HG02610 (cell line): ENCODE measurements at regions not wholly inside any gene's neighbourhood (a gene's known extent, or its start where the extent isn't known, plus 50 kb on each side); places are given as distances from the start of the nearest gene placed in this dataset.

Source experiments
- ATAC-seq: cut with Tn5 transposase; IDR thresholded peaks from one replicate; pipeline ENCODE4 v1.9.1; 2021; ENCODE audit warnings: mild to moderate bottlenecking, moderate library complexity; ENCODE audit not compliant: unreplicated experiment

- ATAC-seq, result no peak
Observed at GRCh38 chr5:4212981-4213819, 617.6 kb downstream of the IRX1 start.

GRCh38 chr5:4215143-4215542 is 619.5 kb downstream of the IRX1 start:
- ATAC-seq, result no peak

DNA sequence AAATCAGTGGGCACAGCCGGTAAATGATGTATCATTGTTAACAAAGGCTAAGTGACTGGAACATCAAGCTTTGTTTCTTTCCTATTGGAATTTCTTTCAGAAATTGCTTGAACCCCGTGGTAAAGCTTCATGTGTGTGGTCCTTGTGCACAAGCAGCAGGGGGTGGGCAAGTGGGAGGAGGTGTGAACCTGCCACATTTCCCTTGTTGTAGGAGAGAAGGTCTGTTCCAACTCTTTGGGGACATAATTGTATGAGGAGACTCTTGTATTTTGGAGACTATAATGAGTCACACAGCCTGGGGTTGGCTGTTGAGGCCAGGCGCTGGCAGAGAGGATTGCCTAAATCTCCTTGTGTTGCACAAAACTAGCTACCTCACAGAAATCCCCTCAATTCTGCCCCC is 620.5 kb downstream of the IRX1 start:
- ATAC-seq, result no peak

- no peak for ATAC-seq
Observed at GRCh38 chr5:4220016-4220415, 624.4 kb downstream of the IRX1 start.

- no peak for ATAC-seq
Observed at GRCh38 chr5:4221048-4221447, 625.4 kb downstream of the IRX1 start.

GRCh38 chr5:4222147-4222546 is 626.5 kb downstream of the IRX1 start:
- no peak for ATAC-seq

DNA sequence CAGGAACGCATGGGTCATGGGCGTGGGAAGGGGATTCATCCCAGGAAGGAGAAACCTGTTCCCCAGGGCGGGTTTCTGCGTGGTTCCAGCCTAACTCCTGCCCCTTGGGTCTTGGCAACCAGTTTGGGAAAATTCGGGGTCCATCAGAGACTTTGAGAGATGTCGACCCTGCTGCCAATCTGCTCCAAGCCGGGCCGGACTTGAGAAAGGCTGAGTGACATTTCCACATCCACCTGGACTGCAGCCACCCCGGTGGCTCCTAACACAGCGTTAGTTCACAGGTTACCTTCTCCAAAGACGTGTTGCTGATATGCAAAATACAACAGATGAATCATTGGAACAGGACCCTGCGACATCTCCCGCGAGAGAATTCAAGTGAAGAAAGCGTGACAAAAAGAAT is 627.2 kb downstream of the IRX1 start:
- ATAC-seq, result no peak

DNA sequence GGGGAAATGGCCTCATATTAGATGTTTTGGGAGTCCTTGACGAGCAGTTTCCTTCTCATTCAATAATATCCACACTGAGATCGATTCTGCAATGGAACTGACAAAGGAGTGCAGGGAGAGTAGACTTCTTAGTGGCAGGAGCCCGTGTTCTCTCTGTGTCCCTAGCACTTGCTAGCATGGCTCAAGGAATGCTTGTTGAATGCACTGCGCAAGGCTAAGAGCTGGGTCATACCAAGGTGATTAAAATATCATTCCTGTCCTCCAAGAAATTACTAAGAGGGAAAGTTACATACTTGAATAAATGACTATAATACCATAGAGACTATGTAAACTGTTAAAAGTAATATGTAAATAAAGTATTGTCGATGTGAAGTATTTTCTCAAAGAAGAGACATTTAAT is 630.1 kb downstream of the IRX1 start:
- ATAC-seq, result no peak

DNA sequence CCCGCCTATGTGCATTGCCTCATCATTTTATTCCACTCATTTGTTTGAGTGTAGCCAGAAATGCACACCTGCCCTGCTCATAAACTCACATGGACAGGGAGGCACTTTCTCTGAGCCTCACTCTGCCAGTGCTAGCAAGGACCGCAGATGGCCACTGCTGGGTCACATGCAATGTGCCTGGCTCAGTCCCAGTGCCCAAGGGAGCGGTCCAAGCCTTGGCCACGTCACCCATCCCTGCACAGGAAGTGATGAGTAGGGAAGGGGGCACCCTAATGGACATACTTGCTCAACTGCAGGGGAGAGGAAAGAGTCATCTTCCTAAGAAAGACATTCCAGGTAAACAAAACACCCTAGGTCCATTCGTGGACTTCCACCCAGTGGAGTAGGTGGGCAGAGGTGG is 630.9 kb downstream of the IRX1 start:
- ATAC-seq, result no peak

DNA sequence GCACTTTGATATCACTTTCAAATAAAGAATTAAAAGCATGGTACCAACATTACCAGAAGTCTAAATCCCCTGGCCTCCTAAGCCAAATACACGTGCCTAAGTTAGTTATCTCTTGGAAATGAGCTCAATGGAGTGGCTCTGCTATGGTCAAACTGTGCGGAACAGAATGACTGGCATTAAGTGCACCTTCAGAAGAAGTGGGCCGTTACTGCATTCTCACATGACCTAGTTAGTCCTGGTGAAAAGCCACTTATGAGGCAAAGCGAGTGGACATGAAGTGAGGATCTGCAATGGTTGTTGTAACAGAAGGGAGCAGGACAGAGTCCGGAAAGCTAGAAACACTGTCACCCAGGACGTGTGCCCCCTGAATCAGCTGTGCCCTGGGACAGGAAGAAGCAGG is 633.1 kb downstream of the IRX1 start:
- ATAC-seq, result no peak

GRCh38 chr5:4229414-4230292 is 634.0 kb downstream of the IRX1 start:
- ATAC-seq, result no peak

DNA sequence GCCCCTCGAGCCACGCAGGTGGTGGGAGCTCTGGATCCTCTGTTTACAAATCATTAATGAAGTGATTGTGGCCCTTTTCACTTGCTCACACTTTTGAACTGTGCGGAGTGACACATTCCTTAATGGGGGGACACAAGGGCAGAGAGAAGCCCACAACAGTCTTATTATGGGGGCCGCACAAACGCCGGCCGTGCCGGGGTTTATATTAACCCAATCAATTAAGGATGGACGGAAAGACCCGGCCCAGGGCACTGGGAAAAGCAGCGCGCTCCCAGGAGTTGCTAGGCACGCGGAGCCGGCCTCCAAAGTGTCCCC is 634.8 kb downstream of the IRX1 start:
- ATAC-seq, result no peak

GRCh38 chr5:4230786-4231641 is 635.4 kb downstream of the IRX1 start:
- no peak for ATAC-seq

DNA sequence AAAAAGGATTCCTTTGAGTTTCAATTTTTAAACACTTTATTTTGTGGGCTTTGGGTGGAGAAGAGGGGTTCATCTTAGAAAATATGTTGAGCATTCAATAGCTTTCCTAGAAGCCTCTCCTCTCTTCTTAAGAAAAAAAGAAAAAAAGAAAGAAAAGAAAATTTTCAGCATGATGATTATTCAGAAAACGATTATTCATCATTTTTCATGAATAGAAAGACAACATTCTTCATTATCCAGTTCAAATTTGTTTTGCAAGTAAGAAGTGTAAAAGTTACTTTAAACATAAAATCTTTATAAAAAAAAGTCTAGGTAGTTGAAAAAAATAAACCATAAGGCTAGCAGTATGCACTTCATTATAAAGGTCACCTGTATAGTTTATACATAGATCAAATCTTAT is 636.5 kb downstream of the IRX1 start:
- no peak for ATAC-seq

DNA sequence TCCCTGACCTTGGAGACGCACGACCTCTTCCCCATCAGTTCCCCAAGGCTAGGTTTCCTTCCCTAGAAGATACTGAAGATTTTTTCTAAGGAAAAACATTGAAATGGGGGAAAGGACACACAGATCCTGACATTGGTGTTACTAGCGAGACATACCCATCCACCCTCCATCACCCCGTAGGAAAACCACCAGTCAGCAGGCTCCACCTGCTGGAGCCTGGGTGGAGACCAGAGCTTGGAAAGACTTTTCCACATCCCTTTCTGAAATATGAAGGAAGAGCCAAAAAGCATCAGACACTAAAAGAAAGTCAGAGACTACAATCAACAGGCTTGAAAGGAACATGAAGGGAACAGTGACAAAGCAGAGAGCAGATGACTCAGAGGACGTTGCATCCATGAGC is 638.0 kb downstream of the IRX1 start:
- ATAC-seq, result no peak

DNA sequence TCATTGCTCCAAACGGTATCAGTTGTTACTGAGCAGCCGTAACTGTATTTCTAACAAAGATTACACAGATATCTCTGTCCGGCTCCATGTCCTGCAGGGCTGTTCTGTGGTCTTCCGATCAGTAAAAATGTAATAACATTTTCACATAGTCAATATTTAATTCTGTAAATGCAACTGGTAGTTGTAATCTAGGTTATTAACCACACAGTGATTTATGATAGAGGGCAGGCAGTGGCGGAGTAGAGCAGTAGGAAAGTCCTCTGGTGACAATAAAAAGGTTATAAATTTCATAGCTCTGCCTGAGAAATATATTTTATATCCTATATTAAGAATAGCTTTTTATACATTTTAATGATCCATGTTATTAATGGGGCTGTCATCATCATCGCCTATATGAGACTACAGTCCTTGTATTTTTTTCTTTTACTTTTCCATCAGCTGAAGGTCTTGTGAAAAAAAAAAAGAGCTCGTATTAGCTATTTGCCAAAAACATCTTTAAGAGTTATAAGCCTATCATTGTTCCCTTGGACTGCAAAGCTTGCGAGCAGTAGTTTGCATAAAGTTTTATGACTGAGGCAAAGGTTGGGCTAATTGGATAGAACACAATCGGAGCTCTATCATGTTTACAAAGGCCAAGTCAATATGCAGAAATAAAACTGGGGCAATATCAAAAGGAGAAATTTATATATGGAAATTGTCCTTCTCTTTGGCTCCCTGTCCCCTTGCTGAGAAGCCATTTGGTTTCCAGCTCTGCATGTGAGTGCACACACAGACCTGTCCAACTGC is 648.0 kb downstream of the IRX1 start:
- no peak for ATAC-seq

DNA sequence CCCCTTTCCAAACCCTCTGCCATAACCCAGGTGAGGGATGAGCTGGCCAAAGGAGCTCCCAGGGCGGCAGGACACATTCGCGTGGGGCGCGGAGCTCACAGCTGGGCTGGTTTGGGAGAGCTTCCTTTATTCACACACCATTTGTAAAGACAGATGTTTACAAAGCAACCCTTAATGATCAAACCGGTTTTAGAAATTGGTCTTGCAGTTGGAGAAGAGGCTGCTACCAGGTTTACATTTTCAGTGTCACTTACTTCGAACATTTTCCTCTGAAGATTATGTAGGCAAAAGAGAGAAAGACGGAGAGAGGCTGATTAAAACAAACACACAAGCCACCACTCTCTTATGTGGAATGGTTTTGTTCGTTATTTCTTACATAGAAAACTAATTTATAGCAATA is 648.7 kb downstream of the IRX1 start:
- no peak for ATAC-seq

- ATAC-seq, result no peak
Observed at GRCh38 chr5:4245076-4245475, 649.4 kb downstream of the IRX1 start.

GRCh38 chr5:4245511-4245910 is 649.9 kb downstream of the IRX1 start:
- ATAC-seq, result no peak

GRCh38 chr5:4246447-4246846 is 650.8 kb downstream of the IRX1 start:
- no peak for ATAC-seq

GRCh38 chr5:4250254-4250653 is 654.6 kb downstream of the IRX1 start:
- ATAC-seq, result no peak
